GM23338 (cell line): ENCODE measurements at regions not wholly inside any gene's neighbourhood (a gene's known extent, or its start where the extent isn't known, plus 50 kb on each side); places are given as distances from the start of the nearest gene placed in this dataset.

Experiments used
- ATAC-seq: fragments of 200-7000 bp; cut with Tn5 transposase; 3 replicates; pipeline ENCODE4 v1.9.1; 2020
- DNase-seq: peaks from one replicate; pipeline ENCODE4 v3.0.0-alpha.2; 2015; ENCODE audit warnings: low spot score
- H2AFZ ChIP-seq: fragments of 200-600 bp; sonication (generic); 2 replicates; pipeline ENCODE4 v1.8.0; 2016; ENCODE audit warnings: antibody characterized with exemption, mild to moderate bottlenecking, moderate library complexity
- H3F3A ChIP-seq: fragments of 200-600 bp; sonication (generic); replicated peaks from 2 replicates; pipeline ENCODE4 v1.8.0; 2017; ENCODE audit warnings: antibody characterized with exemption, mixed run types, low read depth
- H3K27ac ChIP-seq: fragments of 200-600 bp; sonication (generic); 2 replicates; pipeline ENCODE4 v1.6.1; 2016; ENCODE audit warnings: low read depth
- H3K27me3 ChIP-seq: fragments of 200-600 bp; sonication (generic); 2 replicates; pipeline ENCODE4 v1.8.0; 2016; ENCODE audit warnings: mild to moderate bottlenecking, mixed run types, moderate library complexity; ENCODE audit not compliant: insufficient read depth
- H3K36me3 ChIP-seq: fragments of 200-600 bp; sonication (generic); 2 replicates; pipeline ENCODE4 v1.8.0; 2016; ENCODE audit warnings: mild to moderate bottlenecking; ENCODE audit not compliant: insufficient read depth
- H3K4me1 ChIP-seq: fragments of 200-600 bp; sonication (generic); 2 replicates; pipeline ENCODE4 v1.8.0; 2016; ENCODE audit warnings: mild to moderate bottlenecking, moderate library complexity; ENCODE audit not compliant: insufficient read depth
- H3K4me2 ChIP-seq: fragments of 200-600 bp; sonication (generic); 2 replicates; pipeline ENCODE4 v1.7.1; 2017; ENCODE audit warnings: mixed run types
- H3K4me3 ChIP-seq: fragments of 200-600 bp; sonication (generic); 2 replicates; pipeline ENCODE4 v1.6.1; 2016; ENCODE audit warnings: mixed run types
- H3K79me2 ChIP-seq: fragments of 200-600 bp; sonication (generic); replicated peaks from 2 replicates; pipeline ENCODE4 v1.8.0; 2017; ENCODE audit warnings: mild to moderate bottlenecking; ENCODE audit not compliant: insufficient read depth
- H3K9me2 ChIP-seq: fragments of 200-600 bp; sonication (generic); 2 replicates; pipeline ENCODE4 v1.8.0; 2017; ENCODE audit not compliant: insufficient read depth
- H4K20me1 ChIP-seq: fragments of 200-600 bp; sonication (generic); replicated peaks from 2 replicates; pipeline ENCODE4 v1.8.0; 2017; ENCODE audit warnings: mild to moderate bottlenecking; ENCODE audit not compliant: insufficient read depth
- H3K27ac Mint-ChIP-seq: 2 replicates; pipeline ENCODE4 v1.8.0; 2020; ENCODE audit warnings: inconsistent platforms, mild to moderate bottlenecking, moderate library complexity, mixed read lengths
- H3K27me3 Mint-ChIP-seq: 3 replicates; pipeline ENCODE4 v1.8.0; 2022; ENCODE audit warnings: low read depth, mild to moderate bottlenecking, moderate library complexity, mixed read lengths, inconsistent platforms; ENCODE audit not compliant: insufficient read depth, poor library complexity
- H3K36me3 Mint-ChIP-seq: 3 replicates; pipeline ENCODE4 v1.8.0; 2021; ENCODE audit warnings: low read depth, mild to moderate bottlenecking, inconsistent platforms, moderate library complexity, mixed read lengths
- H3K4me1 Mint-ChIP-seq: 3 replicates; pipeline ENCODE4 v1.8.0; 2020; ENCODE audit warnings: mild to moderate bottlenecking, inconsistent platforms, mixed read lengths
- H3K4me3 Mint-ChIP-seq: 3 replicates; pipeline ENCODE4 v1.8.0; 2021; ENCODE audit warnings: moderate library complexity, mild to moderate bottlenecking, inconsistent platforms, mixed read lengths
- H3K9me3 Mint-ChIP-seq: 3 replicates; pipeline ENCODE4 v1.8.0; 2020; ENCODE audit warnings: moderate library complexity, mild to moderate bottlenecking, inconsistent platforms, mixed read lengths
- CREB1 ChIP-seq: fragments of 250-450 bp; sonication (Bioruptor Pico); IDR thresholded peaks from 2 replicates; pipeline ENCODE4 v1.5.0; 2020; ENCODE audit warnings: low read depth, mild to moderate bottlenecking, moderate library complexity
- EZH2 ChIP-seq: fragments of 200-600 bp; sonication (generic); IDR thresholded peaks from one replicate; pipeline ENCODE4 v1.8.0; 2017; ENCODE audit warnings: antibody characterized with exemption, mild to moderate bottlenecking, low read depth; ENCODE audit not compliant: unreplicated experiment
- EZH2phosphoT487 ChIP-seq: fragments of 200-600 bp; sonication (generic); IDR thresholded peaks from one replicate; pipeline ENCODE4 v1.8.1; 2018; ENCODE audit warnings: antibody characterized with exemption; ENCODE audit not compliant: unreplicated experiment
- JUNB ChIP-seq: IDR thresholded peaks from one replicate; pipeline ENCODE4 v1.6.1; 2016; ENCODE audit warnings: antibody characterized with exemption; ENCODE audit not compliant: unreplicated experiment
- NANOG ChIP-seq: IDR thresholded peaks from 2 replicates; pipeline ENCODE4 v1.6.1; 2016; ENCODE audit warnings: antibody characterized with exemption, borderline replicate concordance
- POLR2AphosphoS5 ChIP-seq: IDR thresholded peaks from 2 replicates; pipeline ENCODE4 v1.6.1; 2016; ENCODE audit warnings: antibody characterized with exemption, low read depth
- STAT1 ChIP-seq: IDR thresholded peaks from one replicate; pipeline ENCODE4 v1.6.1; 2016; ENCODE audit warnings: antibody characterized with exemption; ENCODE audit not compliant: unreplicated experiment
- ZNF114 ChIP-seq: fragments of 250-450 bp; sonication (Bioruptor Pico); IDR thresholded peaks from 2 replicates; pipeline ENCODE4 v1.5.0; 2020; ENCODE audit warnings: mild to moderate bottlenecking, moderate library complexity
- ZNF331 ChIP-seq: fragments of 250-450 bp; sonication (Bioruptor Pico); IDR thresholded peaks from 2 replicates; pipeline ENCODE4 v1.5.0; 2020; ENCODE audit warnings: low read depth, mild to moderate bottlenecking, moderate library complexity
- TF ChIP-seq, protein P1 (sequence below): fragments of 250-450 bp; sonication (Bioruptor Pico); IDR thresholded peaks from 2 replicates; pipeline ENCODE4 v1.5.0; 2020; ENCODE audit warnings: mild to moderate bottlenecking, moderate library complexity
- TF ChIP-seq, protein P2 (sequence below), 2 experiments: fragments of 200-600 bp in 1 of 2; sonication (generic) in 1 of 2; conservative IDR thresholded peaks; 2 replicates each; pipeline versions ENCODE4 v1.5.1 to v1.6.1; 2016 to 2017; ENCODE audit warnings: antibody characterized with exemption in 2 of 2, low read depth in 2 of 2, mild to moderate bottlenecking in 2 of 2, moderate library complexity in 1 of 2
- TF ChIP-seq, protein P3 (sequence below): IDR thresholded peaks from 2 replicates; pipeline ENCODE4 v1.6.1; 2016; ENCODE audit warnings: antibody characterized with exemption
- TF ChIP-seq, protein P4 (sequence below): IDR thresholded peaks from one replicate; pipeline ENCODE4 v1.6.1; 2018; ENCODE audit warnings: antibody characterized with exemption; ENCODE audit not compliant: unreplicated experiment

DNA sequence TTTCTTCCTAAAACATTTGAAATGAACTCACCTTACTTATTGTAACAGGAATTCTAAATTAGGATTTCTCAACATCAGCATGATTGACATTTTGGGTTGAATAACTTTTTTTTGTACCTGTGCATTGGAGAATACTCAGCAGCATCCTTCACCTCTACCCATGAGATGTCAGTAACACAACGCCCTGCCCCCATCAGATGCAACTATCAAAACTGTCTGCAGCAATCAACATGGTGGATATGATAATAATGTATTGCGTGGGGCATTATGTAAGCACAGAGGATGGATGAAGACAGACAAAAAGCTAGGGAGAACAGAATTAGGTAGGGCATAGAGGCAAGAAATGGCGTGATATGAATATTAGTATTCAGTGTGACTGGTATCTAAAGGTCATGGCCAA lies 94.1 kb downstream of the PLK2 start:
- Histone ChIP-seq H3K27ac (no peak overlapping the region), H3K27me3 (no peaks in the 10 kb centered on the region), H3K36me3 (no peaks in the 10 kb centered on the region), H3K4me2 (no peak overlapping the region), H4K20me1 (no peaks in the 10 kb centered on the region), H2AFZ (no peak overlapping the region), H3K4me1 (peaks cover 10% of the 10 kb centered on the region), H3F3A (no peaks in the 10 kb centered on the region), H3K79me2 (no peaks in the 10 kb centered on the region), H3K9me2 (no peaks in the 10 kb centered on the region), H3K4me3 (no peak overlapping the region)
- Mint-ChIP-seq H3K27me3 (peaks cover 3% of the 10 kb centered on the region), H3K4me1 (peaks cover 15% of the 10 kb centered on the region), H3K27ac (no peak overlapping the region), H3K36me3 (0 out of 3 replicates have a peak, but pooled peaks cover 2% of the 10 kb centered on the region), H3K4me3 (no peak overlapping the region), H3K9me3 (no peaks in the 10 kb centered on the region)
- no peak for TF ChIP-seq JUNB
- TF ChIP-seq CREB1 (CRISPR knock-in tag): no peak
- TF ChIP-seq POLR2AphosphoS5: no peak
- TF ChIP-seq STAT1: no peak
- TF ChIP-seq, protein P1, sequence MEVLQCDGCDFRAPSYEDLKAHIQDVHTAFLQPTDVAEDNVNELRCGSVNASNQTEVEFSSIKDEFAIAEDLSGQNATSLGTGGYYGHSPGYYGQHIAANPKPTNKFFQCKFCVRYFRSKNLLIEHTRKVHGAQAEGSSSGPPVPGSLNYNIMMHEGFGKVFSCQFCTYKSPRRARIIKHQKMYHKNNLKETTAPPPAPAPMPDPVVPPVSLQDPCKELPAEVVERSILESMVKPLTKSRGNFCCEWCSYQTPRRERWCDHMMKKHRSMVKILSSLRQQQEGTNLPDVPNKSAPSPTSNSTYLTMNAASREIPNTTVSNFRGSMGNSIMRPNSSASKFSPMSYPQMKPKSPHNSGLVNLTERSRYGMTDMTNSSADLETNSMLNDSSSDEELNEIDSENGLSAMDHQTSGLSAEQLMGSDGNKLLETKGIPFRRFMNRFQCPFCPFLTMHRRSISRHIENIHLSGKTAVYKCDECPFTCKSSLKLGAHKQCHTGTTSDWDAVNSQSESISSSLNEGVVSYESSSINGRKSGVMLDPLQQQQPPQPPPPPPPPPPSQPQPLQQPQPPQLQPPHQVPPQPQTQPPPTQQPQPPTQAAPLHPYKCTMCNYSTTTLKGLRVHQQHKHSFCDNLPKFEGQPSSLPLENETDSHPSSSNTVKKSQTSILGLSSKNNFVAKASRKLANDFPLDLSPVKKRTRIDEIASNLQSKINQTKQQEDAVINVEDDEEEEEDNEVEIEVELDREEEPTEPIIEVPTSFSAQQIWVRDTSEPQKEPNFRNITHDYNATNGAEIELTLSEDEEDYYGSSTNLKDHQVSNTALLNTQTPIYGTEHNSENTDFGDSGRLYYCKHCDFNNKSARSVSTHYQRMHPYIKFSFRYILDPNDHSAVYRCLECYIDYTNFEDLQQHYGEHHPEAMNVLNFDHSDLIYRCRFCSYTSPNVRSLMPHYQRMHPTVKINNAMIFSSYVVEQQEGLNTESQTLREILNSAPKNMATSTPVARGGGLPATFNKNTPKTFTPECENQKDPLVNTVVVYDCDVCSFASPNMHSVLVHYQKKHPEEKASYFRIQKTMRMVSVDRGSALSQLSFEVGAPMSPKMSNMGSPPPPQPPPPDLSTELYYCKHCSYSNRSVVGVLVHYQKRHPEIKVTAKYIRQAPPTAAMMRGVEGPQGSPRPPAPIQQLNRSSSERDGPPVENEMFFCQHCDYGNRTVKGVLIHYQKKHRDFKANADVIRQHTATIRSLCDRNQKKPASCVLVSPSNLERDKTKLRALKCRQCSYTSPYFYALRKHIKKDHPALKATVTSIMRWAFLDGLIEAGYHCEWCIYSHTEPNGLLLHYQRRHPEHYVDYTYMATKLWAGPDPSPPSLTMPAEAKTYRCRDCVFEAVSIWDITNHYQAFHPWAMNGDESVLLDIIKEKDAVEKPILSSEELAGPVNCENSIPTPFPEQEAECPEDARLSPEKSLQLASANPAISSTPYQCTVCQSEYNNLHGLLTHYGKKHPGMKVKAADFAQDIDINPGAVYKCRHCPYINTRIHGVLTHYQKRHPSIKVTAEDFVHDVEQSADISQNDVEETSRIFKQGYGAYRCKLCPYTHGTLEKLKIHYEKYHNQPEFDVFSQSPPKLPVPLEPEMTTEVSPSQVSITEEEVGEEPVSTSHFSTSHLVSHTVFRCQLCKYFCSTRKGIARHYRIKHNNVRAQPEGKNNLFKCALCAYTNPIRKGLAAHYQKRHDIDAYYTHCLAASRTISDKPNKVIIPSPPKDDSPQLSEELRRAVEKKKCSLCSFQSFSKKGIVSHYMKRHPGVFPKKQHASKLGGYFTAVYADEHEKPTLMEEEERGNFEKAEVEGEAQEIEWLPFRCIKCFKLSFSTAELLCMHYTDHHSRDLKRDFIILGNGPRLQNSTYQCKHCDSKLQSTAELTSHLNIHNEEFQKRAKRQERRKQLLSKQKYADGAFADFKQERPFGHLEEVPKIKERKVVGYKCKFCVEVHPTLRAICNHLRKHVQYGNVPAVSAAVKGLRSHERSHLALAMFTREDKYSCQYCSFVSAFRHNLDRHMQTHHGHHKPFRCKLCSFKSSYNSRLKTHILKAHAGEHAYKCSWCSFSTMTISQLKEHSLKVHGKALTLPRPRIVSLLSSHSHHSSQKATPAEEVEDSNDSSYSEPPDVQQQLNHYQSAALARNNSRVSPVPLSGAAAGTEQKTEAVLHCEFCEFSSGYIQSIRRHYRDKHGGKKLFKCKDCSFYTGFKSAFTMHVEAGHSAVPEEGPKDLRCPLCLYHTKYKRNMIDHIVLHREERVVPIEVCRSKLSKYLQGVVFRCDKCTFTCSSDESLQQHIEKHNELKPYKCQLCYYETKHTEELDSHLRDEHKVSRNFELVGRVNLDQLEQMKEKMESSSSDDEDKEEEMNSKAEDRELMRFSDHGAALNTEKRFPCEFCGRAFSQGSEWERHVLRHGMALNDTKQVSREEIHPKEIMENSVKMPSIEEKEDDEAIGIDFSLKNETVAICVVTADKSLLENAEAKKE: no peak
- no peak for TF ChIP-seq EZH2phosphoT487
- no peak for TF ChIP-seq ZNF331 (CRISPR knock-in tag)
- TF ChIP-seq, protein P2, sequence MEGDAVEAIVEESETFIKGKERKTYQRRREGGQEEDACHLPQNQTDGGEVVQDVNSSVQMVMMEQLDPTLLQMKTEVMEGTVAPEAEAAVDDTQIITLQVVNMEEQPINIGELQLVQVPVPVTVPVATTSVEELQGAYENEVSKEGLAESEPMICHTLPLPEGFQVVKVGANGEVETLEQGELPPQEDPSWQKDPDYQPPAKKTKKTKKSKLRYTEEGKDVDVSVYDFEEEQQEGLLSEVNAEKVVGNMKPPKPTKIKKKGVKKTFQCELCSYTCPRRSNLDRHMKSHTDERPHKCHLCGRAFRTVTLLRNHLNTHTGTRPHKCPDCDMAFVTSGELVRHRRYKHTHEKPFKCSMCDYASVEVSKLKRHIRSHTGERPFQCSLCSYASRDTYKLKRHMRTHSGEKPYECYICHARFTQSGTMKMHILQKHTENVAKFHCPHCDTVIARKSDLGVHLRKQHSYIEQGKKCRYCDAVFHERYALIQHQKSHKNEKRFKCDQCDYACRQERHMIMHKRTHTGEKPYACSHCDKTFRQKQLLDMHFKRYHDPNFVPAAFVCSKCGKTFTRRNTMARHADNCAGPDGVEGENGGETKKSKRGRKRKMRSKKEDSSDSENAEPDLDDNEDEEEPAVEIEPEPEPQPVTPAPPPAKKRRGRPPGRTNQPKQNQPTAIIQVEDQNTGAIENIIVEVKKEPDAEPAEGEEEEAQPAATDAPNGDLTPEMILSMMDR (conservative IDR thresholded peaks at IDR 0.05; ENCODE audit: low read depth in 2 of 2): no peak
- TF ChIP-seq, protein P3, sequence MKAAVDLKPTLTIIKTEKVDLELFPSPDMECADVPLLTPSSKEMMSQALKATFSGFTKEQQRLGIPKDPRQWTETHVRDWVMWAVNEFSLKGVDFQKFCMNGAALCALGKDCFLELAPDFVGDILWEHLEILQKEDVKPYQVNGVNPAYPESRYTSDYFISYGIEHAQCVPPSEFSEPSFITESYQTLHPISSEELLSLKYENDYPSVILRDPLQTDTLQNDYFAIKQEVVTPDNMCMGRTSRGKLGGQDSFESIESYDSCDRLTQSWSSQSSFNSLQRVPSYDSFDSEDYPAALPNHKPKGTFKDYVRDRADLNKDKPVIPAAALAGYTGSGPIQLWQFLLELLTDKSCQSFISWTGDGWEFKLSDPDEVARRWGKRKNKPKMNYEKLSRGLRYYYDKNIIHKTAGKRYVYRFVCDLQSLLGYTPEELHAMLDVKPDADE: no peak
- TF ChIP-seq, protein P4, sequence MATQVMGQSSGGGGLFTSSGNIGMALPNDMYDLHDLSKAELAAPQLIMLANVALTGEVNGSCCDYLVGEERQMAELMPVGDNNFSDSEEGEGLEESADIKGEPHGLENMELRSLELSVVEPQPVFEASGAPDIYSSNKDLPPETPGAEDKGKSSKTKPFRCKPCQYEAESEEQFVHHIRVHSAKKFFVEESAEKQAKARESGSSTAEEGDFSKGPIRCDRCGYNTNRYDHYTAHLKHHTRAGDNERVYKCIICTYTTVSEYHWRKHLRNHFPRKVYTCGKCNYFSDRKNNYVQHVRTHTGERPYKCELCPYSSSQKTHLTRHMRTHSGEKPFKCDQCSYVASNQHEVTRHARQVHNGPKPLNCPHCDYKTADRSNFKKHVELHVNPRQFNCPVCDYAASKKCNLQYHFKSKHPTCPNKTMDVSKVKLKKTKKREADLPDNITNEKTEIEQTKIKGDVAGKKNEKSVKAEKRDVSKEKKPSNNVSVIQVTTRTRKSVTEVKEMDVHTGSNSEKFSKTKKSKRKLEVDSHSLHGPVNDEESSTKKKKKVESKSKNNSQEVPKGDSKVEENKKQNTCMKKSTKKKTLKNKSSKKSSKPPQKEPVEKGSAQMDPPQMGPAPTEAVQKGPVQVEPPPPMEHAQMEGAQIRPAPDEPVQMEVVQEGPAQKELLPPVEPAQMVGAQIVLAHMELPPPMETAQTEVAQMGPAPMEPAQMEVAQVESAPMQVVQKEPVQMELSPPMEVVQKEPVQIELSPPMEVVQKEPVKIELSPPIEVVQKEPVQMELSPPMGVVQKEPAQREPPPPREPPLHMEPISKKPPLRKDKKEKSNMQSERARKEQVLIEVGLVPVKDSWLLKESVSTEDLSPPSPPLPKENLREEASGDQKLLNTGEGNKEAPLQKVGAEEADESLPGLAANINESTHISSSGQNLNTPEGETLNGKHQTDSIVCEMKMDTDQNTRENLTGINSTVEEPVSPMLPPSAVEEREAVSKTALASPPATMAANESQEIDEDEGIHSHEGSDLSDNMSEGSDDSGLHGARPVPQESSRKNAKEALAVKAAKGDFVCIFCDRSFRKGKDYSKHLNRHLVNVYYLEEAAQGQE: no peak
- TF ChIP-seq EZH2: no peak
- TF ChIP-seq ZNF114 (CRISPR knock-in tag): no peak
- no peak for TF ChIP-seq NANOG
- no peak for DNase-seq
- ATAC-seq: no peak
